ENCODE measurements at regions not wholly inside any gene's neighbourhood (a gene's known extent, or its start where the extent isn't known, plus 50 kb on each side); places are given as distances from the start of the nearest gene placed in this dataset.
A peak's percentile ranks its signal among the peaks of the same experiment; 100 is the strongest.

DNA sequence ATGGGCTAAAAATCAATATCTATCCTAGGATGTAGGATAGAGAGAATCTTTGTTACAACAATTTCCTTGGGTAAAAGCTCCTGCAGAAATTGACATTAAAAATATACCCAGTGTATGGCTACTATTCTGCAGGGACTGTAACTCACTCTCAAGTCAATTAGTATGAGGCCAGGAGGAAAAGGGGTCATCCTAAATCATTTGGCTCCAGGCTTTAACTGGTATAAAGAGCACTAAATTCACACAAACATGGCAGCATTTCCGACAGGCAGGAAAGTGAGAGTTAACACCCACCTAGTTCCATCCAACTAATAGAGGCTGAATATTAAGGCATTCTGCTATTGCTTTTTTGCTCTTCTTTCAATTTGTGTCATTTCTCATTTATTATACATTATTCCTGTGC is 218.6 kb upstream of the C1orf87 start:
- CTCF ChIA-PET: no interaction called here
- H3K4me1 Mint-ChIP-seq: no peaks in the 10 kb centered on the region
- no peaks in the 10 kb centered on the region for H3K9me3 Mint-ChIP-seq
- H3K36me3 Mint-ChIP-seq (ENCODE audit: low read depth): no peaks in the 10 kb centered on the region
- H3K27ac Mint-ChIP-seq: no peak overlapping the region
- no peaks in the 10 kb centered on the region for H3K27me3 Mint-ChIP-seq
- H3K4me3 Mint-ChIP-seq: no peak overlapping the region
- DNase-seq: no peak
- POLR2A ChIA-PET: no interaction called here

DNA sequence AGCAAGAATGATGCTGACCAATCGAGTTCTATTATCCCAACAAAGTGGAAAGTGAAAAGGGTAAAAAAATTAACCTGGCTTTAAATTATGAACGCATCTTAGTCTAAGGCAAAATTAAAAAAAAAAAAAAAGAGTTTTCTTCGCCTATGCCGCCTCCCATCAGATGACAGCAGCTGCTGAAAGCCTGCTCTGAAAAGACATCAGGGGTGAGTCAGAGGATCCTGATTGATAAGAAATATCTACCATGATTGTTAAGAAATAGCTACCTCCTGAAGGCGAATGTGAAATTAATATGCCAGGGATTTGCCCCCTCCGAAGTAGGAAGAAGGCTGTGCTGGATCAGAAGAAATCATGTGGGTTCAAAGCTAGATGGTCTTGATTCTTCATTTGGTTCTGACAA is 216.8 kb upstream of the C1orf87 start:
- no peaks in the 10 kb centered on the region for H3K36me3 Mint-ChIP-seq (ENCODE audit: low read depth)
- H3K4me1 Mint-ChIP-seq: no peaks in the 10 kb centered on the region
- no peaks in the 10 kb centered on the region for H3K27me3 Mint-ChIP-seq
- H3K4me3 Mint-ChIP-seq: no peak overlapping the region
- H3K27ac Mint-ChIP-seq: no peak overlapping the region
- ChIA-PET POLR2A (no interaction called here), CTCF (no interaction called here)
- DNase-seq: no peak
- H3K9me3 Mint-ChIP-seq: no peaks in the 10 kb centered on the region

DNA sequence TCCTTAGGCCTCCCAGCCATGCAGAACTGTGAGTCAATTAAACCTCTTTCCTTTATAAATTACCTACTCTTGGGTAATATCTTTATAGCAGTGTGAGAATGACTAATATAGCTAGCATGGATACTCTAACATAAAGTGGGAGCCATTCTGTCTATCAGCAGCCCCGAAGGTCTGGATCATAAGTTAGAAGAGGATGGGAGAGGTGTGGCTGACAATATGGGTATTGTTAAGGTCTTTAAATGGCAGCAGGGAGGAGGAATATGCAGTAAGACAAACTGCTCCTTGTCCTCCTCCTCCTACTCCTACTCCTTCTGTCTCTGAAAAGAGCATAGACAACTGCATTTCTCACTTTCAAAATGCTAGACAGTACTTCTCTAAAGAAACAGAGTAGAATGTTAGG is 214.0 kb upstream of the C1orf87 start:
- CTCF ChIA-PET: no interaction called here
- DNase-seq: no peak
- POLR2A ChIA-PET: no interaction called here
- Mint-ChIP-seq H3K4me3 (no peak overlapping the region), H3K9me3 (no peaks in the 10 kb centered on the region), H3K27ac (no peak overlapping the region), H3K27me3 (no peaks in the 10 kb centered on the region), H3K4me1 (no peaks in the 10 kb centered on the region), H3K36me3 (ENCODE audit: low read depth) (no peaks in the 10 kb centered on the region)

DNA sequence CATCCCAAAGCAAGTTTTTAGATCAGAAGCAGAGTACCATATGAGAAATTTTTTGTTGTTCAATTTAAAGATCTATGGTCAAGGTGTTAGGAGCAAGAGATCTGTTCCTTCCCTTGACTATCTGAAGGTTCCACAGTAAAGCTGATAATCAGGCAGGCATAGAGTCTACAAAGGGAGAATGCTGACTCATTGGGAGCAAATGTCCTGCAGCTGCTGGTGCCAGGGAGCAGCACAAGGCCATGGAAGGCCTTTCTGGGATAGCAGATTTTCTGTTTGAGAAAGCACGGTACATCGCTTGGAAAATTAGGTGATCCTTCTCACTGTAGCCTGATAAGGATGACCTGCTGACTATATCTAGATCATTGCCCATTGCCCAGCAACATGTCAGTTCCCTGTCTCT is 210.1 kb upstream of the C1orf87 start:
- Mint-ChIP-seq H3K4me3 (no peak overlapping the region), H3K9me3 (no peaks in the 10 kb centered on the region), H3K27me3 (no peaks in the 10 kb centered on the region), H3K36me3 (ENCODE audit: low read depth) (no peaks in the 10 kb centered on the region), H3K27ac (no peak overlapping the region), H3K4me1 (peaks cover 3% of the 10 kb centered on the region)
- ChIA-PET POLR2A (no interaction called here), CTCF (no interaction called here)
- DNase-seq: no peak

DNA sequence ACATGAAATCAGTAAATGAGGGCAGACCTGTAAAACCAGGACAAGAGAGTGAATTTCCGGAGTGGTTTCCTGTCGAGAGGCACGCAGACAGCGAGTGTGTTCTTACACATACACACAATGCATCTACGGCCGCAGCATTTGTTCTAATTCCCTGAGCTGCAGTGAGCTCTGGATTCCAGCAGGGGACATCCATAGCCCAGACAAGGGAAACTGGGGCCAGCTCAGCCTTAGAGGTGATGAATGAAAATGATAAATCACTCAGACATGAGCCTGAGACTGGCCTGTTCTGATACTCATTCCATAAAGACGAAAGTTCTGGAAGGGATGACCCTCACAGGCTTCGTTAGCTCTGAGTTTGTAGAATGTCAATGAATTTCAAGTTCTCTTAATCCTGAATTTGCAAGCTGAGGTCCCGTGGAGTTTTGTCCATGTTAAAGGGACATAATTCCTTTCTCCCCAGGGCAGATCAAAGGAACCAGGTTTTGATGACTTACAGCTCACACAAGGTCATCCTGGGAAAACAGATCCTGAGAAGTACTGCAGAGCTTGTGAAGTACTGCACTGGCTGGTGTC is 207.9 kb upstream of the C1orf87 start:
- peak; percentile 18 for DNase-seq
- ChIA-PET POLR2A (no interaction called here), CTCF (interaction anchor here (0.7 to 1.2 kb wide), 2 partner anchors 761 to 777 kb away, joined by 3 to 4 read pairs; no protein-coding TSS in a partner anchor)
- H3K27ac Mint-ChIP-seq: no peak overlapping the region
- H3K4me1 Mint-ChIP-seq: peaks cover 3% of the 10 kb centered on the region
- H3K36me3 Mint-ChIP-seq (ENCODE audit: low read depth): no peaks in the 10 kb centered on the region
- no peaks in the 10 kb centered on the region for H3K27me3 Mint-ChIP-seq
- no peaks in the 10 kb centered on the region for H3K9me3 Mint-ChIP-seq
- no peak overlapping the region for H3K4me3 Mint-ChIP-seq

DNA sequence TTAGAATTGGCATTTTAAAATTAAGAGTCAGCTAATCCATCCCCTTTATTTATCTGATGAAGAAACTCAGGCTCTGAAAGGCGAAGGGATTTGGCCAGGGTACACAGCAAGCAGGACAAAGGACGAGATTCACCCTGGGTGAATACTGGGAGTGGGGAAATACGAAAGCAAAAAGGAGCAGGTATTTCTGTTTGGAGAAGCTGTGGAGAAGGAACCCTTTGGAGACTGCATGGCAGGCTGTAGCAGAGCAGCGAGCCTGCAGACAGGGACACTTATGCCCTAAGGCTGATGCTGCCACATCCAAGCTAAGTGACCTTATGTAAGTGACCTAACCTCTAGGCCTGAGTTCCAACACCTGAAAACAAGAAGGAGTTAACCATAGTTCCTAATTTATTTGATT is 207.2 kb upstream of the C1orf87 start:
- H3K9me3 Mint-ChIP-seq: no peaks in the 10 kb centered on the region
- no peak overlapping the region for H3K27ac Mint-ChIP-seq
- H3K36me3 Mint-ChIP-seq (ENCODE audit: low read depth): no peaks in the 10 kb centered on the region
- H3K27me3 Mint-ChIP-seq: no peaks in the 10 kb centered on the region
- ChIA-PET CTCF (interaction anchor here (1.2 kb wide), 1 partner anchor 762 kb away, joined by 4 read pairs; no protein-coding TSS in a partner anchor), POLR2A (no interaction called here)
- DNase-seq: no peak
- no peak overlapping the region for H3K4me3 Mint-ChIP-seq
- H3K4me1 Mint-ChIP-seq: peaks cover 3% of the 10 kb centered on the region

DNA sequence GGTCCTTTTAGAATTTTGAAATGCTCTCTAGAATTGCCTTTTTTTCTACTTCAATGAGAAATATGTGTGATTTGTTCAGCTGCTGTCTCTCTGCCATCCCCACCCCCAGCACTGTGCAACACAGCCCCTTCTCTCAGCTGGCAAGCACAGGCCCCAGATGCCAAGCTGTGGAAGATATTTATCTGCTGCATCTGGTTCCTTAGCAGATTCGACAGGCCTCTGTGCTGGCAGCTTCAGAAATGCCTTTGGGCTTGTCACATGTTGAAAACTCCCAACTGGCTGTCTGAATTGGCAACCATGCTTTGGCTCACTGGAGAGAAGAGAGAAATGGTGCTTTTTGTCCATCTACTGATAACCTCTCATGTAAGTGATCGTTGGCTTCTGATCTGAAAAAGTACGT is 206.7 kb upstream of the C1orf87 start:
- Mint-ChIP-seq H3K36me3 (ENCODE audit: low read depth) (no peaks in the 10 kb centered on the region), H3K4me3 (no peak overlapping the region), H3K27me3 (no peaks in the 10 kb centered on the region), H3K9me3 (no peaks in the 10 kb centered on the region), H3K4me1 (peaks cover 3% of the 10 kb centered on the region), H3K27ac (no peak overlapping the region)
- no peak for DNase-seq
- POLR2A ChIA-PET: no interaction called here
- CTCF ChIA-PET: no interaction called here

DNA sequence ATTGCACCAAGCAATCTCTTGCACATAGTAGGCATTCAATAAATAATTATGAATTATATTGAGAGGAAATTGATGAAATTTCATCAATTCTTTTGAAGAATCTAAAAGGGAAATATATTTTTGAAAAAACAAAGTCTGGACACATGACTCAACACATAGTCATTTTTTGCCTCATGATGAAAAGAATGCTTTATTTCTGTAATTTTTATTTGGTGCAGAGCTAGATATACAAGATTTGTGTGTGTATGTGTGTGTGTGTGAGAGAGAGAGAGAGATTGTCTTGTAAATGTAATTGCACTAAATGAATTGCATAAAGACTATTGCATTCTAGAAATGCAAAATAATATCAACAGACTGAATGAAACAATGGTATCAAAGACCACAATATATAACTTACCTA is 206.2 kb upstream of the C1orf87 start:
- DNase-seq: no peak
- Mint-ChIP-seq H3K4me1 (peaks cover 3% of the 10 kb centered on the region), H3K36me3 (ENCODE audit: low read depth) (no peaks in the 10 kb centered on the region), H3K4me3 (no peak overlapping the region), H3K27ac (no peak overlapping the region), H3K27me3 (no peaks in the 10 kb centered on the region), H3K9me3 (no peaks in the 10 kb centered on the region)
- POLR2A ChIA-PET: no interaction called here
- CTCF ChIA-PET: no interaction called here

DNA sequence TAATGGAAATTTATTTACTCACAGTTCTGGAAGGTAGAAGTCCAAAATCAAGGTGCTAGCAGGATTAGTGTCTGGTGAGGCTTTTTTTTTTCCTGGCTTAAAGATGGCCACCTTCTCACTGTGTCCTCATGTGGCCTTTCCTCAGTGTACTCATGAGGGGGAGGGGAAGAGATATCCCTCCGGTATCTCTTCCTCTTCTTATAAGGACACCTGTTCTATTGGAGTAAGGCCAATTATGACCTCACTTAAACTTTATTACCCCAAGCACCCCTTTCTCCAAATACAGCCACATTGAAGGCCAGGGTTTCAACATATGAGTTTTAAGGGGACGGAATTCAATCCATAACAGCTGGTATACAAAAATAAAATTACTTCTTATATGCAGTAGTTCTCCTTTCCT is 203.7 kb upstream of the C1orf87 start:
- H3K4me1 Mint-ChIP-seq: peaks cover 3% of the 10 kb centered on the region
- no peak overlapping the region for H3K27ac Mint-ChIP-seq
- no peak for DNase-seq
- CTCF ChIA-PET: no interaction called here
- no peaks in the 10 kb centered on the region for H3K9me3 Mint-ChIP-seq
- POLR2A ChIA-PET: no interaction called here
- no peaks in the 10 kb centered on the region for H3K36me3 Mint-ChIP-seq (ENCODE audit: low read depth)
- H3K27me3 Mint-ChIP-seq: no peaks in the 10 kb centered on the region
- no peak overlapping the region for H3K4me3 Mint-ChIP-seq

DNA sequence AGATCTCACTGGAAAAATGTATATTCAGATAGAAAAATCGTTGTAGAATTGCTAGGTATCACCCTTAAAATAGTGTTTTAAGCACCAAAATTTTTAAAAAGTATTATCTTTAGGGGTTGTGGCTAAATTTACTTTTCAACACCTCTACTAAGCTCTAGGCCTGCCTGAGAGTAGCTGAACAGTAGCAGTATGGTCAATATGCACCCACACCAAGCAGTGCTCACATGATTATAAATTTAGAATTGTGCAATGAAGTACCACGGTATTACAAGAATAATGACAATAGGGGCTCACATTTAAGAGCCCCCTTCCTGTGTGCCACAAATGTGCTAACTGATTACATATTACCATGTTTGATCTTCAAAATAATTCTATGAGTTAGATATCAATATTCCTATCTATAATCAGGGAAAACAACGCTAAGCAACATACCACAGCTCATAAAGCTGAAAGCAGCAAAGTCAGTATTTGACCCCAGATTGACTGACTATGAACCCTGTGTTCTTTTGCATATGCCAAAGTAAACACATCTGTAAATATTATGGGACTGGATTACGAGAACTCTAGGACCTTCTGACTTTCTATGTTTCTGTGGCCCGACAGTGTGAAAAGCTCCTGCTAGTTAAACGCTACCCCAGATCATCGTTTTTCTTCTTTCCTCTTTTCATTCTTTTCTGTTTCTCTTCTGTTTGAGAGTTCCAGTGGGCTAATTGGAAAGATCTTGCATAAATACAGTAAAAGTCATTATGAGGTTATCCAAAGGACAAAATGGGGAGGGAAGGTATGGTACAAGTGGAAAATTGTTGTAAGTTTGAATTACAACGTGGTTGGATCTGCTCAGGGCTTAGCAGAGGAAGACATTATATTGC is 201.1 kb upstream of the C1orf87 start:
- Mint-ChIP-seq H3K4me3 (no peak overlapping the region), H3K27ac (no peak overlapping the region), H3K27me3 (no peaks in the 10 kb centered on the region), H3K9me3 (peaks cover 3% of the 10 kb centered on the region), H3K36me3 (ENCODE audit: low read depth) (no peaks in the 10 kb centered on the region), H3K4me1 (no peaks in the 10 kb centered on the region)
- DNase-seq: no peak
- CTCF ChIA-PET: no interaction called here
- POLR2A ChIA-PET: no interaction called here

DNA sequence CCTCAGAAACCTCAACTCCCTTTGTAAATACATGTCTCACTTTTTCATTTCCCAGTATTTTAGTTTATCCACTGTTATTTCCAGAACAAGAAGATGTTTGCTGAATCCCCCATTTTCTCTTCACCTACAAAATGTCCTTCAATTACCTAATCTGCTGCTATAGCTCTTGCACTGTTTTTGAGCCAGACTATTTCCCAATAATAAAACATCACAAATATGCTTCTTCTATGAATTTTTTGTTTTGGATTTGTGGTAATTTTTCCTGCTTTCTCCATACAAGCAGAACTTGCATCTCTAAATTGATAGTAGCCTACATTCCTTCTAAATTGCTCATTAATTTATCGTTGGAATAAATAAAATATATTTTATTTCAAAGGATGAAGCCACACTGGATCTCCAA is 199.6 kb upstream of the C1orf87 start:
- POLR2A ChIA-PET: no interaction called here
- H3K4me3 Mint-ChIP-seq: no peak overlapping the region
- no peak overlapping the region for H3K27ac Mint-ChIP-seq
- CTCF ChIA-PET: no interaction called here
- H3K27me3 Mint-ChIP-seq: no peaks in the 10 kb centered on the region
- H3K4me1 Mint-ChIP-seq: no peaks in the 10 kb centered on the region
- no peaks in the 10 kb centered on the region for H3K36me3 Mint-ChIP-seq (ENCODE audit: low read depth)
- no peak for DNase-seq
- H3K9me3 Mint-ChIP-seq: peaks cover 8% of the 10 kb centered on the region

DNA sequence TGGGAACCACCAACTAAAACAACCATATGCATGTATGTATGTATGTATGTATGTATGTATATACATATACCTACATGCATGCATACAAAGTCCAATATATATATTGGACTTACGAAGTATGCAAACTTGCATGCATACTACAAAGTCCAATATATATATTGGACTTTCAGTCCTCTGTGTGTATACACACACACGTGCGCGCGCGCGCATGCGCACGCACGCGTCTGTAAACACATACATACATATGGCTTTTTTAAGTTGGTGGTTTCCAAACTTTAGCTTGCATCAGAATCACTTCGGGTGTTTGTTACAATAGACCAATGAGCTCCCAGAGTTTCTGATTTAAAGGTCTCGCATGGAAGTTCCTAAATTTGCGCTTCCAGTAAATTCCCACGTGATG is 197.5 kb upstream of the C1orf87 start:
- DNase-seq: no peak
- CTCF ChIA-PET: no interaction called here
- Mint-ChIP-seq H3K4me1 (no peaks in the 10 kb centered on the region), H3K27ac (no peak overlapping the region), H3K36me3 (ENCODE audit: low read depth) (no peaks in the 10 kb centered on the region), H3K9me3 (peaks cover 9% of the 10 kb centered on the region), H3K27me3 (no peaks in the 10 kb centered on the region), H3K4me3 (no peak overlapping the region)
- POLR2A ChIA-PET: no interaction called here

DNA sequence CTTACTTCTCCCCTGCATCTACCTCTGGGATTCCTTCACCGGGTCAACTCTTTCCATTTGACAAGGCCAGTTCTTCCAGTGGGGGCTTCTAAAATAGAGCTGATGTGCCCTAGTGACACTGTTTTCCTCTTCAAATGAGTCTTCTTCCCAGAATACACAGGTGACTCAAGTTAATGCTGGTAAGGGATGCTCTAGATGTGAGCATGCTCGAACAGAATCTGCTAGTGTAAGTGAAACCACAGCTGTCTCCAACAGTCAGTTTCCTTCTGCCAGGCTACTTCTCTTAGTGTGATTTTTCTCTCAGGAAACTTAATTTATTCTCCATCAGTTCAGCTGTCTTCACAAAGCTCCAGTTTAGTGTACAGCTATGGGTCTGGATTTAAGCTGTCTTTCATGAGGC is 194.9 kb upstream of the C1orf87 start:
- Mint-ChIP-seq H3K9me3 (peaks cover 9% of the 10 kb centered on the region), H3K4me3 (no peak overlapping the region), H3K4me1 (no peaks in the 10 kb centered on the region), H3K36me3 (ENCODE audit: low read depth) (no peaks in the 10 kb centered on the region), H3K27ac (no peak overlapping the region), H3K27me3 (no peaks in the 10 kb centered on the region)
- no peak for DNase-seq
- ChIA-PET CTCF (no interaction called here), POLR2A (no interaction called here)
